Immature natural killer cell (primary cell): ENCODE measurements at regions not wholly inside any gene's neighbourhood (a gene's known extent, or its start where the extent isn't known, plus 50 kb on each side); places are given as distances from the start of the nearest gene placed in this dataset.

Source experiments
- DNase-seq, 3 donors: peaks; one replicate each; pipeline ENCODE4 v3.0.0; 2022; ENCODE audit warnings: mixed read lengths in 1 of 3
- H3K27ac Mint-ChIP-seq, 6 donors: one replicate each; pipeline ENCODE4 v1.8.0; 2020; ENCODE audit warnings: mixed read lengths in 6 of 6, mild to moderate bottlenecking in 5 of 6, inconsistent platforms in 4 of 6, moderate library complexity in 3 of 6
- H3K27me3 Mint-ChIP-seq, 3 donors: one replicate each; pipeline ENCODE4 v1.8.0; 2020 to 2021; ENCODE audit warnings: low read depth in 3 of 3, mild to moderate bottlenecking in 3 of 3, mixed read lengths in 3 of 3, moderate library complexity in 3 of 3, inconsistent platforms in 1 of 3
- H3K36me3 Mint-ChIP-seq, 3 donors: one replicate each; pipeline ENCODE4 v1.8.0; 2020; ENCODE audit warnings: mixed read lengths in 3 of 3, inconsistent platforms in 2 of 3, mild to moderate bottlenecking in 2 of 3
- H3K4me1 Mint-ChIP-seq, 2 donors: one replicate each; pipeline ENCODE4 v1.8.0; 2020; ENCODE audit warnings: inconsistent platforms in 2 of 2, mild to moderate bottlenecking in 2 of 2, mixed read lengths in 2 of 2, moderate library complexity in 1 of 2
- H3K4me3 Mint-ChIP-seq, 5 donors: one replicate each; pipeline ENCODE4 v1.8.0; 2020; ENCODE audit warnings: mild to moderate bottlenecking in 5 of 5, mixed read lengths in 5 of 5, inconsistent platforms in 3 of 5, moderate library complexity in 3 of 5
- H3K9me3 Mint-ChIP-seq, 6 donors: one replicate each; pipeline ENCODE4 v1.8.0; 2020; ENCODE audit warnings: mild to moderate bottlenecking in 6 of 6, mixed read lengths in 6 of 6, inconsistent platforms in 4 of 6, moderate library complexity in 3 of 6

- H3K4me1 Mint-ChIP-seq, result no peaks in the 10 kb centered on the region
- no peaks in the 10 kb centered on the region for H3K36me3 Mint-ChIP-seq
- no peak for DNase-seq
- H3K27ac Mint-ChIP-seq, result no peak overlapping the region
- H3K9me3 Mint-ChIP-seq, result peaks cover 2 to 26% (median 5%) of the 10 kb centered on the region in 6 donors
- no peak overlapping the region for H3K4me3 Mint-ChIP-seq
- peaks cover 0 to 2% (median 0%) of the 10 kb centered on the region in 3 donors for H3K27me3 Mint-ChIP-seq
These were observed 458.6 kb downstream of the INHBA start for GRCh38 chr7:41244246-41244645.

DNA sequence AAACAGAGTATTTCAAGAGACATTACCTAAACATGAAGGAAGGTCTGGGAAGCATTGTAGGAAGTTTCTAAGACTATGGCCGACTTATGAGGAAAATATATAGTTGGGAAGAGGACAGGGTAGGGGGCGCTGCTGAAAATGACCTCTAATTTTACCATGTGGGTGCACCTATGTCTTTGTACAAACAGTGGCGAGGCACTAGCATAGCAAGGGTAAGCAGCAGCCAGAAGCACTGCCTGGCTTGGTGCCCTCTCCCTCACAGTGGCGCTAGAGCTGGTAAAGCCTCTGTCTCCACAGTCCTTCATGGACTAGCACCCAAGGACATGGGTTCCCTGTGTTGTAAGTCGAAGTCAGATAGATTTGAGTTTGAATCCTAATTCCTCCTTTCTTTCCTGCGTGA is 461.2 kb downstream of the INHBA start:
- Mint-ChIP-seq H3K9me3 (peaks cover 0 to 30% (median 7%) of the 10 kb centered on the region in 6 donors), H3K36me3 (no peaks in the 10 kb centered on the region), H3K27ac (no peak overlapping the region), H3K4me3 (no peak overlapping the region), H3K27me3 (peaks cover 0 to 2% (median 0%) of the 10 kb centered on the region in 3 donors), H3K4me1 (no peaks in the 10 kb centered on the region)
- DNase-seq, result no peak

- DNase-seq, result no peak
- Mint-ChIP-seq H3K4me1 (no peaks in the 10 kb centered on the region), H3K27ac (no peak overlapping the region), H3K4me3 (no peak overlapping the region), H3K9me3 (peaks cover 0 to 24% (median 8%) of the 10 kb centered on the region in 6 donors), H3K27me3 (peaks cover 0 to 2% (median 2%) of the 10 kb centered on the region in 3 donors), H3K36me3 (no peaks in the 10 kb centered on the region)
These were observed 463.3 kb downstream of the INHBA start for GRCh38 chr7:41239596-41239995.

DNA sequence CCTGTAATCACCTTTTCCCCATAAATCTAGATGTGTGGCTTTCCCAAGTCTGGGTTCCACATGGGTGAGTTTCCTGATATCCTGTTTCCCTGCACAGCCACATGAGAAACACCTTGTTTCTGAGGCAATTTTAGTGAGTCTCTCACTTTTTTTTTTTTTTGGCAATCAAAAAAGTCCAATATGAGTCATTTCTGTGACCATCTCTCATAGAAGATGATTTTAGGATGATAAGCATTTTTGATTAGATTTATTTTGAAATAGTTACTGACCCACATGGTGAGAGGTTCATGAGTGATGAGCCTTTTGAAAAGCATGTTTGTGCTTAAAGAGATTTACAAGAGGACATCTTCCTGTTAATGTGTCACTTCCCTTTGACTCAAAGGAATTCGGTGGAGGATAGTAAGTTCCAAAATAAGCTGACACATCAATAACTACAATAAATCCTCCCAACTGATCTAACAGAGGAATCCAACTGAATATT is 464.0 kb downstream of the INHBA start:
- peaks cover 0 to 24% (median 8%) of the 10 kb centered on the region in 6 donors for H3K9me3 Mint-ChIP-seq
- no peak overlapping the region for H3K4me3 Mint-ChIP-seq
- no peaks in the 10 kb centered on the region for H3K36me3 Mint-ChIP-seq
- DNase-seq, result no peak
- no peaks in the 10 kb centered on the region for H3K4me1 Mint-ChIP-seq
- H3K27me3 Mint-ChIP-seq, result peaks cover 0 to 2% (median 2%) of the 10 kb centered on the region in 3 donors
- no peak overlapping the region for H3K27ac Mint-ChIP-seq

GRCh38 chr7:41237956-41238355 is 464.9 kb downstream of the INHBA start:
- H3K27me3 Mint-ChIP-seq, result peaks cover 0 to 2% (median 2%) of the 10 kb centered on the region in 3 donors
- H3K27ac Mint-ChIP-seq, result no peak overlapping the region
- DNase-seq, result no peak
- peaks cover 0 to 30% (median 9%) of the 10 kb centered on the region in 6 donors for H3K9me3 Mint-ChIP-seq
- H3K4me3 Mint-ChIP-seq, result no peak overlapping the region
- H3K36me3 Mint-ChIP-seq, result no peaks in the 10 kb centered on the region
- H3K4me1 Mint-ChIP-seq, result no peaks in the 10 kb centered on the region

GRCh38 chr7:41232086-41232485 is 470.8 kb downstream of the INHBA start:
- no peak overlapping the region for H3K4me3 Mint-ChIP-seq
- no peaks in the 10 kb centered on the region for H3K36me3 Mint-ChIP-seq
- no peaks in the 10 kb centered on the region for H3K4me1 Mint-ChIP-seq
- H3K27ac Mint-ChIP-seq, result no peak overlapping the region
- H3K27me3 Mint-ChIP-seq, result peaks cover 0 to 3% (median 0%) of the 10 kb centered on the region in 3 donors
- peaks cover 7 to 38% (median 12%) of the 10 kb centered on the region in 6 donors for H3K9me3 Mint-ChIP-seq
- no peak for DNase-seq

- Mint-ChIP-seq H3K4me1 (no peaks in the 10 kb centered on the region), H3K27me3 (peaks cover 0 to 2% (median 0%) of the 10 kb centered on the region in 3 donors), H3K27ac (no peak overlapping the region), H3K36me3 (no peaks in the 10 kb centered on the region), H3K9me3 (peaks cover 0 to 28% (median 16%) of the 10 kb centered on the region in 6 donors), H3K4me3 (no peak overlapping the region)
- no peak for DNase-seq
These were observed 478.7 kb downstream of the INHBA start for GRCh38 chr7:41224063-41224763.

DNA sequence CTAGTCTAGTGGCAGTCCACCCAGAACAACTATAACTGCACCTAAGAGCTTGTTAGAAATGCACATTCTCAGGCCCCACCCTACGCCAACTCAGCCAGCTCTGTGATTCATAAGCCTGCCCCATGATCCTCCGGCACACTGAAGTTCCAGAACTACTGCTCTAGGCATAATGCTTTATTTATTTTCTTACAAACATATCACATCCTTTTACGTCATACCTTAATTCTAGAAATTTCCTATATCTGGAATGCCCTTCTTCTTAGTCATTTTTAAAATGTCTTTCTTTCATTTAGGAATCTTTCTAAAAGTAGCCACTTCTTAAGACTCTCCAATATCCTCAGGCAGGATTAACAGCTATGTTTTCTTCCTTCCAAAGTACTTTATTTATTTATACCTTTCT is 480.1 kb downstream of the INHBA start:
- Mint-ChIP-seq H3K36me3 (no peaks in the 10 kb centered on the region), H3K4me1 (no peaks in the 10 kb centered on the region)

DNA sequence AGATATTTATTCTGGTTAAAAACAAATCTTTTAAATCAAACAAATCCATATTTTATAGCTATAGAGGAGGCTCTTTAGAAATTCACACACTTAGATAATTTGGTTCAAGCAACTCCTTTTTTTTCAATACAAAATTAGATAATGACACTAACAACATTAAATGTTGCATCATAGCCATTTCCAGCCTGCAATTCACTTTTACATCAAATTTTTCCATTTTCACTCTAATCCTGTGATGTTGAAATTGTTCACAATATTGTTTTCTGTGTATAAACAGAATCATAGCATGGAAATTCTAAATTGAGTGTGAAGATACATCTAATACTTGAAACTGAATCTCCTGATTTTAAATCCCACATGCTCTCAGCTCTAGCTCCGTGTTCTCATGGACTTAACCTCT is 482.6 kb downstream of the INHBA start:
- no peak overlapping the region for H3K4me3 Mint-ChIP-seq
- H3K9me3 Mint-ChIP-seq, result peaks cover 2 to 31% (median 17%) of the 10 kb centered on the region in 6 donors
- no peaks in the 10 kb centered on the region for H3K36me3 Mint-ChIP-seq
- DNase-seq, result no peak
- H3K4me1 Mint-ChIP-seq, result no peaks in the 10 kb centered on the region
- H3K27me3 Mint-ChIP-seq, result peaks cover 0 to 2% (median 2%) of the 10 kb centered on the region in 3 donors
- no peak overlapping the region for H3K27ac Mint-ChIP-seq

More for the DNA sequence above, 480.1 kb downstream of the INHBA start:
- DNase-seq, result no peak
- Mint-ChIP-seq H3K27ac (no peak overlapping the region), H3K27me3 (peaks cover 0 to 2% (median 0%) of the 10 kb centered on the region in 3 donors), H3K9me3 (peaks cover 0 to 26% (median 14%) of the 10 kb centered on the region in 6 donors), H3K4me3 (no peak overlapping the region)

- H3K9me3 Mint-ChIP-seq, result peaks cover 3 to 35% (median 19%) of the 10 kb centered on the region in 6 donors
- no peaks in the 10 kb centered on the region for H3K36me3 Mint-ChIP-seq
- no peaks in the 10 kb centered on the region for H3K4me1 Mint-ChIP-seq
- no peak overlapping the region for H3K27ac Mint-ChIP-seq
- peaks cover 0 to 2% (median 2%) of the 10 kb centered on the region in 3 donors for H3K27me3 Mint-ChIP-seq
- no peak overlapping the region for H3K4me3 Mint-ChIP-seq
- no peak for DNase-seq
These were observed 483.6 kb downstream of the INHBA start for GRCh38 chr7:41219276-41219675.

DNA sequence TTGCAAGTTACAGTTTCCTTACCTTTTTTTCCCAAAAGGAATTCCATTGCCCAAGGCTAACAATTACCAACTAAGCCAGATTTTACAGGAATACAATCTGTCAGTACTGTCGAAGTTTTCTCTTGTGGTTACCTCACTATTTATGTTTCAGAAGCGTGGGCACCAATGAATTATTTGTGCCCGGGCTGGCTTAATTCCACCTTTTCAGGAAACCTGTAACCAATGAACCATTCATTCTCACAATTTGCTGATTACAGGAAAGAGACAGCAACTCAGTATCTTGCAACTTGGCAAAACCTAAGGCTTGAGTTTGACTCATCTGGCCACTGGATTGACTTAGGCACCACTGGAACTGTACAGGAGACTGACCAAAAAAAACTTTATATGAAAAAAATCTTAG is 485.6 kb downstream of the INHBA start:
- Mint-ChIP-seq H3K27ac (no peak overlapping the region), H3K4me1 (no peaks in the 10 kb centered on the region), H3K27me3 (peaks cover 0 to 2% (median 0%) of the 10 kb centered on the region in 3 donors), H3K4me3 (no peak overlapping the region), H3K36me3 (no peaks in the 10 kb centered on the region), H3K9me3 (peaks cover 3 to 33% (median 12%) of the 10 kb centered on the region in 6 donors)
- no peak for DNase-seq

- H3K27me3 Mint-ChIP-seq, result peaks cover 0 to 3% (median 0%) of the 10 kb centered on the region in 3 donors
- no peaks in the 10 kb centered on the region for H3K4me1 Mint-ChIP-seq
- H3K36me3 Mint-ChIP-seq, result peaks cover 0 to 4% (median 0%) of the 10 kb centered on the region in 3 donors
- peaks cover 0 to 13% (median 5%) of the 10 kb centered on the region in 6 donors for H3K9me3 Mint-ChIP-seq
- no peak overlapping the region for H3K4me3 Mint-ChIP-seq
- no peak overlapping the region for H3K27ac Mint-ChIP-seq
- no peak for DNase-seq
These were observed 495.7 kb downstream of the INHBA start for GRCh38 chr7:41207141-41207540.

DNA sequence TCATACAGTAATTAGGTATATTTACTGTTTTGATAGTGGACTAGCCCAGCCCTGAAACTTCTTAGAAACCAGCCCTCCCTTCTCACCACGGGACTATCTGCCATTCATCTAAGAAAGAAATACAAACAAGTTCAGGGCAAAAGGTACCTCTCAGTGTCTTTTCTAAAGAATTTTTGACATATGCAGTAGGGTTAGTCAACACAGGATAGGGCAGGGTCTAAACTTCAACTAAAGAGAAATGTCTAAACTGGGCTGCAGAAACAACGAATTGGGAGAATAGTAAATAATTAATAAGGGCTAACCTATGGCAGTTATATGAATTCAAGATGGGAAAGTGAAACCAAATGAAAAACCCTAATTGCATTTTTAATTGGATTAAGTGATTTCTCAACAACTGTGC is 496.6 kb downstream of the INHBA start:
- Mint-ChIP-seq H3K9me3 (peaks cover 0 to 13% (median 5%) of the 10 kb centered on the region in 6 donors), H3K27me3 (peaks cover 0 to 3% (median 0%) of the 10 kb centered on the region in 3 donors), H3K27ac (no peak overlapping the region), H3K4me3 (no peak overlapping the region), H3K4me1 (no peaks in the 10 kb centered on the region), H3K36me3 (peaks cover 0 to 4% (median 0%) of the 10 kb centered on the region in 3 donors)
- no peak for DNase-seq

GRCh38 chr7:41205600-41205999 is 497.3 kb downstream of the INHBA start:
- H3K4me1 Mint-ChIP-seq, result no peaks in the 10 kb centered on the region
- DNase-seq, result no peak
- peaks cover 0 to 4% (median 0%) of the 10 kb centered on the region in 3 donors for H3K36me3 Mint-ChIP-seq
- H3K9me3 Mint-ChIP-seq, result peaks cover 0 to 13% (median 5%) of the 10 kb centered on the region in 6 donors
- no peaks in the 10 kb centered on the region for H3K27me3 Mint-ChIP-seq
- H3K4me3 Mint-ChIP-seq, result no peak overlapping the region
- H3K27ac Mint-ChIP-seq, result no peak overlapping the region
